Skeletal muscle tissue (tissue), 3 donors: ENCODE measurements at regions not wholly inside any gene's neighbourhood (a gene's known extent, or its start where the extent isn't known, plus 50 kb on each side); places are given as distances from the start of the nearest gene placed in this dataset.
A peak's percentile ranks its signal among the peaks of the same experiment; 100 is the strongest.

ENCODE experiments used
- H3K27ac ChIP-seq: one replicate; pipeline ENCODE4 v1.7.0; 2013; ENCODE audit warnings: mild to moderate bottlenecking, low read depth, low read length, inconsistent platforms
- H3K27me3 ChIP-seq, 3 donors: one replicate each; pipeline ENCODE4 v1.7.0; 2013; ENCODE audit warnings: low read length in 3 of 3; ENCODE audit not compliant: control insufficient read depth in 3 of 3, insufficient read depth in 3 of 3
- H3K36me3 ChIP-seq, 3 donors: one replicate each; pipeline ENCODE4 v1.7.0; 2013; ENCODE audit warnings: low read length in 3 of 3; ENCODE audit not compliant: control insufficient read depth in 3 of 3, insufficient read depth in 3 of 3
- H3K4me1 ChIP-seq, 3 donors: one replicate each; pipeline ENCODE4 v1.7.0; 2013; ENCODE audit warnings: low read length in 3 of 3, mild to moderate bottlenecking in 3 of 3; ENCODE audit not compliant: control insufficient read depth in 3 of 3, insufficient read depth in 3 of 3
- H3K4me3 ChIP-seq, 3 donors: one replicate each; pipeline ENCODE4 v1.7.0; 2013; ENCODE audit warnings: low read length in 3 of 3
- H3K9ac ChIP-seq, 3 donors: one replicate each; pipeline ENCODE4 v1.7.0; 2013; ENCODE audit warnings: low read length in 3 of 3, mild to moderate bottlenecking in 3 of 3, moderate library complexity in 2 of 3, low read depth in 1 of 3
- H3K9me3 ChIP-seq, 3 donors: one replicate each; pipeline ENCODE4 v1.7.0; 2013; ENCODE audit warnings: low read length in 3 of 3; ENCODE audit not compliant: control insufficient read depth in 3 of 3
- donor health status: Osteomylitis.

DNA sequence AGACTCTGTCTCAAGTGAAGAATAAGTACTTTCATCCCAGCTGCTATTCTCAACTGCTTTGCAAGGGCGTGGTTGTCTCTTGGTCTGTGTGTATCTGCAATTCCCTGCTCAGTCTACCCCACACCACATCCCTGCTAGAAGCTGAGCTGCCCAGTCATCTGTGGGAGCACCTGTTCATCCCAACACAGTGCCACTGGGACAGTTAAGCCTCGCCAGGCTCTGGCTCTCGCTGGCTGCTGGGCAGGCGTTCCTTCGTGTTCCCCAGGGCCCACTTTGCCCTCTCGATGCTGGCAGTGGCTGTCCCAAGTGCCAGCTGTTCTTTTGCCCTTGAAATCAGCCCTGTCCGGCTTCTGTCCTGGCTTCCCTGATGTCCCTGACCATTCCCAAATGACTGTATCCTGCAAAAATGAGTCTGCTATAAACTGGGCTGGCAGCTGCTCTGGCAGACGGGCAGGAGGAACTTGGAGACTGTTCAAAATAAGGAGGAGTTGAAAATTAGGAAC, 91.6 kb upstream of the KLHL25 start:
- Histone ChIP-seq H3K4me3 (peak overlapping the region in 1 of 3 donors; percentile 13), H3K9me3 (no peaks in the 10 kb centered on the region), H3K9ac (peak overlapping the region in 1 of 3 donors; percentile 33), H3K27ac (peak overlapping the region; percentile 15), H3K36me3 (no peaks in the 10 kb centered on the region), H3K27me3 (peaks cover 0 to 5% (median 0%) of the 10 kb centered on the region in 3 donors), H3K4me1 (peaks cover 0 to 17% (median 16%) of the 10 kb centered on the region in 3 donors)

DNA sequence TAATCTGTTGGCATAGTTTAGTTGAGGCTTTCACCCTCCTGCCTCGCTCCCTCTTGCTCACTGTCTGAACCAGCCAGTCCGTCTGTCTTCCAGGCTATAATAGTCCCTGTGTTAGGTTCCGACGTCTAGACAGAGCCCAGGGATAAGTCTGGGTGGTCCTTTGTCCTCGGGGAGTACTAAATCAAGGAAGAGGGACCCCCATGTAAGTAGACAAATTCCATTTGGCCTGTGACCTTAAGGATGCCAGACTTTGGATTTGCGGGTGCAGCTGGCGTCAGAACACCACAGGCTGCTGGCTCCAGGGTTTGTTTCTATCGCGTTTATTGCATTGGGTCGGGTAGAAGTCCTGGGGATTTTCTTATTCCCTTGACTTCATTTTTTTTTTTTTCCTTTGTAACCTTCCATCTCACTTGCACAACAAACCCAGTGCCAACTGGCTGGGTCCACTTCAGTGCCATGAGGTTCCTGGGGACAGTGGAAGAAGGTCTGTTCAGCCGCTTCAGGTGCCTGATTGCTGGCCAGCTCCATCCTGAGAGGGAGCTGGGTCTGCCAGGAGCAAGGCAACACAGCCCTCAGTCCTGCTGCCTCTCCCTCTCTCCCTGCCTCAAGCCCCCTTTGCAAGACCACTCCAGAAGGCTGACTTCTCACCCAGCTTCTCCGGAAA, 95.4 kb upstream of the KLHL25 start:
- Histone ChIP-seq H3K27ac (no peak overlapping the region), H3K9me3 (no peaks in the 10 kb centered on the region), H3K4me1 (peaks cover 0 to 17% (median 16%) of the 10 kb centered on the region in 3 donors), H3K36me3 (no peaks in the 10 kb centered on the region), H3K4me3 (no peak overlapping the region), H3K9ac (no peak overlapping the region), H3K27me3 (peaks cover 0 to 5% (median 2%) of the 10 kb centered on the region in 3 donors)

DNA sequence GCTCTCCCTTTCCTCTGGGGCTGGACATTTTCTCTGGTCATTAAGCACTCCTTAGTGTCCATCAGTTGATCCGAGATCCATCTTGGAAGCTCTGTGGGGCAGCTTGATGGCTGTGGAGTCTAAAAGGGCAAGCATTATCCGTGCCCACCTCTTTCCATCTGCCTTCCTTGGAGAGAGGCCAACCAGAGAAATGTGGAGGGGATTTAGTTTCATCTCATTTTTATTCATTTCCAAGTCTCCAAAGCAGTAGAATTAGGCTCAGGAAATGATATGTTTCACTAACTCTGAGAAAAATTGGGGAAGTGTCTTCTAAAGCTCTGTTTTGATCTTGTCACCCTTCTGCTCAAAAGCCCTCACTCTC, 95.9 kb upstream of the KLHL25 start:
- Histone ChIP-seq H3K27ac (no peak overlapping the region), H3K4me3 (no peak overlapping the region), H3K9ac (no peak overlapping the region), H3K9me3 (no peaks in the 10 kb centered on the region), H3K4me1 (peaks cover 0 to 17% (median 16%) of the 10 kb centered on the region in 3 donors), H3K36me3 (no peaks in the 10 kb centered on the region), H3K27me3 (peaks cover 0 to 5% (median 4%) of the 10 kb centered on the region in 3 donors)

DNA sequence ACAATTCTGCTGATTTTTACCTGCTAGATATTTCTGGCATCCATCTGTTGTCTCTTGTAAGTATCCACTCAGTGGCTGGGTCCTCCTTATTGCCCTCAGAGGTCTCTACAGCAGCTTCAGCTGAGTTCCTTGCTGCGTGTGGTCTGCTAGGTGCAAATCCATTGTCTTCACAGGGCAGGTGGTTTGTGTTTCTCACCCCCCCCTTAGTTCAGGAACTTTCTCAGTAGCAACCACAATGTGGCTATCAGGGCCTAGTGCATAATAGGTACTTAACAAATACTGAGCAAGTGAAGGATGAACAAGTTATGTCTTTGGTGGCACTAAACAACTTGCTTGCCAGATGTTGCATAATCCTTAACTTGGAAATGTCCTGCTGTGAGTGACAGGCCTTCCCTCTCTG, 96.7 kb upstream of the KLHL25 start:
- Histone ChIP-seq H3K4me1 (peaks cover 0 to 15% (median 8%) of the 10 kb centered on the region in 3 donors), H3K27me3 (peaks cover 0 to 9% (median 5%) of the 10 kb centered on the region in 3 donors), H3K9me3 (no peaks in the 10 kb centered on the region), H3K9ac (no peak overlapping the region), H3K36me3 (no peaks in the 10 kb centered on the region), H3K4me3 (no peak overlapping the region), H3K27ac (no peak overlapping the region)

DNA sequence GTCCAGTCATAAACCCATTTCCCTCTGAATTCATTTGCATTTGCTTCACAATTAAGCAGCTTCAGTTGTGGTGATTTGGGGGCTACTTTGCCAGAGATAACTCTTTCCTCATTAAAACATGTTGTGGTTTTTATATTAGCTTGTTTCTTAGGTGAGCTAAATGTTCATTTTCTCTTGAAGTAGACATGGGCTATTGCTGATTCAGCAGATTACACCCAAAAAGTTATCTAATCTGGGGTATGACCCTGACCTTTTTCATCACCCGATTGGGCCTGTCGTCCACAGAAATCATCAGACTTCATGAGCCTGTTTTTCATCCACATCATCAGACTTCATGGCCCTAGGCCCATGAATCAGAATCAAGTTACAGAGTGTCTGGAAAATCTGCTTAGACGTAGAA, 97.5 kb upstream of the KLHL25 start:
- Histone ChIP-seq H3K27ac (no peak overlapping the region), H3K9me3 (no peaks in the 10 kb centered on the region), H3K27me3 (peaks cover 0 to 9% (median 5%) of the 10 kb centered on the region in 3 donors), H3K36me3 (no peaks in the 10 kb centered on the region), H3K4me3 (no peak overlapping the region), H3K4me1 (peaks cover 0 to 7% (median 2%) of the 10 kb centered on the region in 3 donors), H3K9ac (no peak overlapping the region)

DNA sequence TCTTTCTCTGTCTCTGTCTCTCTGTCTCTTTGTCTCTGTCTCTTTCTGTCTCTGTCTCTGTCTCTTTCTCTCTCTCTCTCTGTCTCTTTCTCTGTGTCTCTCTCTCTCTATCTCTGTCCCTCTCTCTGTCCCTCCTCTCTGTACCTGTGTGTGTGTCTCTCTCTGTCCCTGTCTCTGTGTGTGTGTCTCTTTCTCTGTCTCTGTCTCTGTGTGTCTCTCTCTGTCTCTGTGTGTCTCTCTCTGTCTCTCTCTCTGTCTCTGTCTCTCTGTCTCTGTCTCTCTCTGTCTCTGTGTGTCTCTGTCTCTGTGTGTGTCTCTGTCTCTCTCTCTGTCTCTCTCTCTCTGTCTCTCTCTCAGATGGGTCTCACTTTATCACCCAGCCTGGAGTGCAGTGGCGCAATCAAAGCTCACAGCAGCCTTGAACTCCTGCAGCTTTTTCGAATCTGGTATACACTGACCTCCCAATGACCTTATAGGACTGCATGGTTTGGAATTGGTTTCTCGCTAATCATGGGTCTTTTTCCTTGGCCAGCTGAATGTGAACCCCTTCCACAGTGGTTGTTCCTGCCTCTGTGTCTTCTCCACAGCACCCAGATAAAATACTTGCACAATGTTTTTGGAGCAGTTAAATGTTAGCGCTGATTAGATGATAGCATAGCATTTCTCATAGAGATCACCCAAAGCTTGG, 102.6 kb upstream of the KLHL25 start:
- Histone ChIP-seq H3K27ac (no peak overlapping the region), H3K9ac (no peak overlapping the region), H3K27me3 (peaks cover 5 to 8% (median 5%) of the 10 kb centered on the region in 3 donors), H3K4me3 (no peak overlapping the region), H3K4me1 (peaks cover 0 to 2% (median 0%) of the 10 kb centered on the region in 3 donors), H3K9me3 (no peaks in the 10 kb centered on the region), H3K36me3 (no peaks in the 10 kb centered on the region)

DNA sequence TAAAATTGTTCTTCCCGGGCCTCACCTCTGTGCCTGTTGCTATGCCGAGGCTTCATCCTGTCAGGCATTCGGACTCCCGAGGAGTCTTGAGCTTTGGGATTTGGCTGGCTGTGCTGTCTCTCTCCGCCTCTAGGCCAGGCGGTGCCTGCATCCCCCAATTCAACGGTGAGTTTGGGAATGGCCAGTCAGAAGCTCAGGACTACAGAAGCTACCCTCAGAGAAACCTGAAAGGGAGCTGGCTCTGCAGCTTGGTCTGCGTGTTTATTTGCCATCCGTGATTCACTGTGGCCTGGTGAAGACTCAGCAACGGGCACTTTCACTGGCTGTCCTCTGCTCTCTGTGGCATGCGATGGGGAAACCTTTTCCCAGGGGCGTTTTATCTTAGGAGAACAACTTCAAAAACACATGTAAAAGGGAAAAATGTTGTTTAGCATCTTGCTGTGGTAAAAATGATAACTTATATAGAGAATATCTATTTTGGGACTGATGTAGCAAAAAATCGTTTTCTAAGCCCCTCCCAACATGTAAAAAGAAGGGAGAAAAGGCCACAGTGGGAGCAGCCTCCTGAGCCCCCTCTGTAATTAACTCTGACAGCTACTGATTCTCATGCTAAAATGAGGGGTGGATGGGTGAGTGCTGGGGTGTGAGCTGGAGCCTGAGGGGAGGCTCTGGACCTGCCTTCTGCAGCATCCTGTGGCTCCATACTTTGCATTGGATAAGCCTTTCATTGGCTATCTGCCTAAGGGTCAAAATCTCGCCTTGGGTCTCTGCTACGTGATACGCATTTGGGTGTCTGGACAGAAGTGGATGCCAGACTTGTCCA, 103.4 kb upstream of the KLHL25 start:
- peaks cover 0 to 2% (median 0%) of the 10 kb centered on the region in 3 donors for H3K4me1 ChIP-seq
- H3K27ac ChIP-seq: no peak overlapping the region
- H3K4me3 ChIP-seq: no peak overlapping the region
- no peaks in the 10 kb centered on the region for H3K36me3 ChIP-seq
- H3K27me3 ChIP-seq: peaks cover 5 to 8% (median 5%) of the 10 kb centered on the region in 3 donors
- no peaks in the 10 kb centered on the region for H3K9me3 ChIP-seq
- no peak overlapping the region for H3K9ac ChIP-seq

DNA sequence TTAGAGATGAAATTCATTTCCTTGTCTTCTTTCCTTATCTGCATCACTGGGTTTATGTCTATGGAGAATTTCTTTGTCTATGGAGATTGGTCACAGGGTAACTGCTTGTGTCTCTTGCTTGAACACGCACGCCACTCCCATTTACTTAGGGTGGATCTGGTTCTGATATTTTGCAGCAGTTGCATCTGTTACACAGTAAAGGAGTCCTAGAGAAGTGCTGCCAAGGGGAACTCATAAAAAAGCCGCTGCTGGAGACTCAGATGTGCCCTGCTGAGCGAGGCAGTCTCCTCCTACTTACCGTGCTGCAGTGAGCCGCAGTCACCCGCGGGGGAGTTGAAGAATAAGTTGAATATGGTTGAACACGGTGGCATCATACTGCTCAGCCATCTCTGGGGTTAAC, 105.2 kb upstream of the KLHL25 start:
- no peak overlapping the region for H3K9ac ChIP-seq
- no peaks in the 10 kb centered on the region for H3K9me3 ChIP-seq
- no peaks in the 10 kb centered on the region for H3K36me3 ChIP-seq
- H3K27ac ChIP-seq: no peak overlapping the region
- H3K27me3 ChIP-seq: peaks cover 3 to 8% (median 5%) of the 10 kb centered on the region in 3 donors
- H3K4me1 ChIP-seq: peaks cover 0 to 2% (median 0%) of the 10 kb centered on the region in 3 donors
- H3K4me3 ChIP-seq: no peak overlapping the region

DNA sequence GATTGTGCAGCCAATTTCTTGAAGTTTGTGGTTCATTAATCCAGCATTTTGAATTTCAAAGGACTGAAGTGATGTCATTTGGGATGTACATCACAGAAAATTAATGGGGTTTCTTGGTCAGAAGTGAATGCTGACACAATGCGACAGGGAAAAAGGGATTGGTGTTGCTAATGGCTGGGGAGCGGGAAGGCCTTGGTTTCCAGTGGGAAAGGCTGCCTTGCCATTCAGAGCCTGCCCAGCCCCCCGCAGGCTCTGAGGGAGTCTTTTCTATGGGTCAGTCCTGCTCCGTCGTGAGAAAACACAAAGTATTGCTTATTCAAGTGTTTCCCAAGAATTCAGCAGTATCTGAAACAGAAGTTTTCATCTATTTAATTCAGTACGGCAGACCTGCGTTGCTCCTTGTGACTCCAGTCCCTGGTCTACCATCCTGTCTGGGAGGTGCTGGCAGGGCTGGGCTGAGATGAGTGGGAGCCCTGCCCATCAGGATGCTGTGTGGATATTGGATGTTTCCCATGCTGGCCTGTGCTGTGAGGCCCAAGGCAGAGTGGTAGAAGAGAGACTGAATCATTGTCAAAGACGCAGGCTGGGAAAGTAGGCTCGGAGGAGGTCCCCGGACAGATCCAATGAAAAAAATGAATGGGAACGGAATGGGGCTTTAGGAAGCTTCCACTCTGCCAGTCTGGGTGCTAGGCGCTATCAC, 111.2 kb upstream of the KLHL25 start:
- Histone ChIP-seq H3K9ac (no peak overlapping the region), H3K27me3 (peaks cover 0 to 3% (median 0%) of the 10 kb centered on the region in 3 donors), H3K4me3 (no peak overlapping the region), H3K36me3 (no peaks in the 10 kb centered on the region), H3K4me1 (peaks cover 0 to 14% (median 0%) of the 10 kb centered on the region in 3 donors), H3K27ac (no peak overlapping the region), H3K9me3 (no peaks in the 10 kb centered on the region)
